ENCODE measurements at regions not wholly inside any gene's neighbourhood (a gene's known extent, or its start where the extent isn't known, plus 50 kb on each side); places are given as distances from the start of the nearest gene placed in this dataset.

GRCh38 chr1:4500441-4500840, 154.0 kb upstream of the AJAP1 start:
- no peak for DNase-seq
- Histone ChIP-seq H3K27ac (ENCODE audit: low read depth, low read length) (no peak overlapping the region), H3K36me3 (ENCODE audit: insufficient read depth, low read length) (no peaks in the 10 kb centered on the region), H3K27me3 (ENCODE audit: insufficient read depth, low read length, poor library complexity, severe bottlenecking) (no peaks in the 10 kb centered on the region), H3K4me1 (ENCODE audit: insufficient read depth, low read length) (no peaks in the 10 kb centered on the region), H3K9me3 (ENCODE audit: low read length) (no peaks in the 10 kb centered on the region), H3K4me3 (ENCODE audit: low read length) (no peak overlapping the region)
- POLR2A ChIA-PET = no interaction called here
- Mint-ChIP-seq H3K27ac (no peak overlapping the region), H3K27me3 (peaks cover 3 to 8% of the 10 kb centered on the region in 2 donors), H3K4me3 (no peak overlapping the region), H3K4me1 (no peaks in the 10 kb centered on the region), H3K36me3 (no peaks in the 10 kb centered on the region), H3K9me3 (peaks cover 0 to 2% (median 0%) of the 10 kb centered on the region in 5 donors)
- CTCF ChIA-PET = no interaction called here

DNA sequence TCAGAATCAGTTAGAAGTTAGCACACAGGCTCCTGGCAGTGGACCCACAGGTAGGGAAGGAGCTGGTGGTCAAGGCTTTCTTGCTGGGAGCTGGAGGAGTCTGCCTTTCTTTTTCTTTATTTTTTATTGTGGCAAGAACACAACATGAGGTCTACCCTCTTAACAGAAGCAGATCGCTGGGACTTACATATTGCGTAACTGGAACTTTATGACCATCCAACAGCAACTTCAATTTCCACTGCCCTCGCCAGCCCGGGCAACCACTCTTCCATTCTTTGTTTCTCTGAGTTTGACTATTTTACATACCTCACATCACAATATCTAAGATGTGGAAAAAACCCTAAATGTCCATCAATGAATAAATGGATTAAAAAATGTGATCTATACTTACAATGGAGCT, 147.8 kb upstream of the AJAP1 start:
- no peak for DNase-seq
- CTCF ChIA-PET = no interaction called here
- H3K27me3 ChIP-seq (ENCODE audit: insufficient read depth, low read length, poor library complexity, severe bottlenecking) = no peaks in the 10 kb centered on the region

DNA sequence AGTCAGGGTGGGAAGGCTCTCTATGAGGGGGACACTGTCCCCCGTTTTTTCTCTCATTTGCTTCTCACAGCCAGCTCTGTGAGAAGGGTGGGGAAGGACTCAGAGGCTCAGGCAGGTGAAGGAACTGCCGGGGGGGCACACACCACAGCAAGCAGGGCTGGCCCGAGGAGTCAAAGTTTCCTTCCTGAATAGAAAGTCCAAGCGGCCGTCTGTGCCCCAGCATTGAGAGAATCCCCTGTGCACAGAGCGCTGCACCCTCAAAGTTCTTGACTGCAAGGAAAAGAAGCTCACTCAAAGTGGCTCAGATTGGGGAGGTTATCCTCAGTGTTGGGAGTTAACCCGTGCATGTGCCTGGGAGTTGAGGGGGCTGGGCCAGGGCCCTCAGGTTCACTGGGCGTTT, 145.2 kb upstream of the AJAP1 start:
- no peaks in the 10 kb centered on the region for H3K36me3 ChIP-seq (ENCODE audit: insufficient read depth, low read length)
- H3K4me3 ChIP-seq (ENCODE audit: low read length) = no peak overlapping the region
- H3K27ac ChIP-seq (ENCODE audit: low read depth, low read length) = no peak overlapping the region
- no peaks in the 10 kb centered on the region for H3K9me3 ChIP-seq (ENCODE audit: low read length)
- Mint-ChIP-seq H3K36me3 (no peaks in the 10 kb centered on the region), H3K27ac (no peak overlapping the region), H3K4me1 (no peaks in the 10 kb centered on the region), H3K4me3 (no peak overlapping the region), H3K9me3 (peaks cover 0 to 3% (median 0%) of the 10 kb centered on the region in 5 donors), H3K27me3 (peaks cover 15 to 30% of the 10 kb centered on the region in 2 donors)
- H3K4me1 ChIP-seq (ENCODE audit: insufficient read depth, low read length) = no peaks in the 10 kb centered on the region
- POLR2A ChIA-PET = no interaction called here
- CTCF ChIA-PET = no interaction called here
- DNase-seq = no peak
- no peaks in the 10 kb centered on the region for H3K27me3 ChIP-seq (ENCODE audit: insufficient read depth, low read length, poor library complexity, severe bottlenecking)

More for the DNA sequence above, 147.8 kb upstream of the AJAP1 start:
- Histone ChIP-seq H3K9me3 (ENCODE audit: low read length) (no peaks in the 10 kb centered on the region), H3K4me1 (ENCODE audit: insufficient read depth, low read length) (no peaks in the 10 kb centered on the region), H3K4me3 (ENCODE audit: low read length) (no peak overlapping the region), H3K27ac (ENCODE audit: low read depth, low read length) (no peak overlapping the region), H3K36me3 (ENCODE audit: insufficient read depth, low read length) (no peaks in the 10 kb centered on the region)
- Mint-ChIP-seq H3K4me3 (no peak overlapping the region), H3K27me3 (peaks cover 16 to 29% of the 10 kb centered on the region in 2 donors), H3K4me1 (no peaks in the 10 kb centered on the region), H3K36me3 (no peaks in the 10 kb centered on the region), H3K9me3 (no peaks in the 10 kb centered on the region), H3K27ac (no peak overlapping the region)
- POLR2A ChIA-PET = no interaction called here

DNA sequence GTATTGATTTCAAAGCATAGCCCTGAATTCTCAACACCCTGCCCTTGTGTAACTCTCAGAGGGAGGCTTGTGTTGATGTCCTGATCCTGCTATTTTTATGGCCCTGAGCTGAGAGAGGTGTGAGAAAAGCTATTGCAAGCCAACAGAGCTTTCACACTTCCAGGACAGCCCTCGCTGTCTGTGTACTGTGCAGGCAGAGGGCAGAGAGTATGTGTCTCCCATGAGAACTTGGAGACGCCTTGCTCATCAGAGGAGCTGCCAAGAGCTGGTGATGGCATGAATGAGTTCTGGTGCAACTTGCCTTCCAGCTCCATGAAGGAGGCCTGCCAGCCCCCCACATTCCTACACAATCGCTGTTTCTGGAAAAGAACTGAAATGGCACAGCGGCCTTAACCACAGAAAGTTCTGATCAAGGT, 144.1 kb upstream of the AJAP1 start:
- H3K4me3 Mint-ChIP-seq = no peak overlapping the region
- H3K9me3 ChIP-seq (ENCODE audit: low read length) = no peaks in the 10 kb centered on the region
- H3K4me3 ChIP-seq (ENCODE audit: low read length) = no peak overlapping the region
- CTCF ChIA-PET = no interaction called here
- POLR2A ChIA-PET = no interaction called here
- no peak for DNase-seq
- no peaks in the 10 kb centered on the region for H3K4me1 Mint-ChIP-seq
- no peak overlapping the region for H3K27ac ChIP-seq (ENCODE audit: low read depth, low read length)
- H3K4me1 ChIP-seq (ENCODE audit: insufficient read depth, low read length) = no peaks in the 10 kb centered on the region
- no peaks in the 10 kb centered on the region for H3K36me3 Mint-ChIP-seq
- peaks cover 18 to 30% of the 10 kb centered on the region in 2 donors for H3K27me3 Mint-ChIP-seq
- H3K36me3 ChIP-seq (ENCODE audit: insufficient read depth, low read length) = no peaks in the 10 kb centered on the region
- H3K27me3 ChIP-seq (ENCODE audit: insufficient read depth, low read length, poor library complexity, severe bottlenecking) = no peaks in the 10 kb centered on the region
- peaks cover 0 to 4% (median 0%) of the 10 kb centered on the region in 5 donors for H3K9me3 Mint-ChIP-seq
- no peak overlapping the region for H3K27ac Mint-ChIP-seq

GRCh38 chr1:4511374-4511773, 143.0 kb upstream of the AJAP1 start:
- H3K4me1 Mint-ChIP-seq = no peaks in the 10 kb centered on the region
- H3K27me3 ChIP-seq (ENCODE audit: insufficient read depth, low read length, poor library complexity, severe bottlenecking) = no peaks in the 10 kb centered on the region
- H3K27me3 Mint-ChIP-seq = peaks cover 18 to 25% of the 10 kb centered on the region in 2 donors
- no peaks in the 10 kb centered on the region for H3K36me3 ChIP-seq (ENCODE audit: insufficient read depth, low read length)
- no peak overlapping the region for H3K4me3 Mint-ChIP-seq
- no peak for DNase-seq
- no peaks in the 10 kb centered on the region for H3K4me1 ChIP-seq (ENCODE audit: insufficient read depth, low read length)
- CTCF ChIA-PET = no interaction called here
- H3K9me3 ChIP-seq (ENCODE audit: low read length) = no peaks in the 10 kb centered on the region
- POLR2A ChIA-PET = no interaction called here
- no peak overlapping the region for H3K27ac ChIP-seq (ENCODE audit: low read depth, low read length)
- H3K27ac Mint-ChIP-seq = no peak overlapping the region
- H3K4me3 ChIP-seq (ENCODE audit: low read length) = no peak overlapping the region
- peaks cover 0 to 4% (median 0%) of the 10 kb centered on the region in 5 donors for H3K9me3 Mint-ChIP-seq
- no peaks in the 10 kb centered on the region for H3K36me3 Mint-ChIP-seq

- Mint-ChIP-seq H3K4me1 (no peaks in the 10 kb centered on the region), H3K27ac (no peak overlapping the region), H3K27me3 (peaks cover 18 to 21% of the 10 kb centered on the region in 2 donors), H3K4me3 (no peak overlapping the region), H3K36me3 (no peaks in the 10 kb centered on the region), H3K9me3 (peaks cover 0 to 4% (median 0%) of the 10 kb centered on the region in 5 donors)
- no peaks in the 10 kb centered on the region for H3K36me3 ChIP-seq (ENCODE audit: insufficient read depth, low read length)
- ChIA-PET CTCF (no interaction called here), POLR2A (no interaction called here)
- H3K9me3 ChIP-seq (ENCODE audit: low read length) = no peaks in the 10 kb centered on the region
- DNase-seq = no peak
- H3K4me3 ChIP-seq (ENCODE audit: low read length) = no peak overlapping the region
- no peaks in the 10 kb centered on the region for H3K4me1 ChIP-seq (ENCODE audit: insufficient read depth, low read length)
- H3K27me3 ChIP-seq (ENCODE audit: insufficient read depth, low read length, poor library complexity, severe bottlenecking) = no peaks in the 10 kb centered on the region
- H3K27ac ChIP-seq (ENCODE audit: low read depth, low read length) = no peak overlapping the region
Observed at GRCh38 chr1:4512636-4513035, 141.8 kb upstream of the AJAP1 start.

DNA sequence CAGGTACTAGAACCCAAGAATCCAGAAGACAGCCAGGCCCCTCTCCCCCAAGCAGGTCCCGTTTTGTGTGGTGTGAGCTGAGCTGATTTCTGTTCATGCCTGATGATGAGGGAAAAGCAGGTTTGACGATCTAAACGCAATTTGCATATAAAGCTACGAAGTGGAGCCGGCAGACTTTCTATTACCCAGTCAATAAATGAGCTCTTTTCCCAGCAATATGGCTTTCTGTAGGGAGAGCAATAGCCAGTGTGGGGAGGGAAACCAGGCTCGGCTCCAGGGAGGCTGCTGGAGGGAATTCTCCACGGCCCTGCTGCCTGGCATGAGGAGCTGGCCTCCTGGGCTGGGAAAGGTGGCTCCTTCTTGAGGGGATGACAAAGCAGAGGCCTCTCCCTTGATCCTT, 140.7 kb upstream of the AJAP1 start:
- no peak overlapping the region for H3K4me3 ChIP-seq (ENCODE audit: low read length)
- Mint-ChIP-seq H3K4me1 (no peaks in the 10 kb centered on the region), H3K36me3 (no peaks in the 10 kb centered on the region), H3K9me3 (peaks cover 0 to 4% (median 0%) of the 10 kb centered on the region in 5 donors), H3K4me3 (no peak overlapping the region), H3K27me3 (peaks cover 14 to 17% of the 10 kb centered on the region in 2 donors), H3K27ac (no peak overlapping the region)
- H3K27me3 ChIP-seq (ENCODE audit: insufficient read depth, low read length, poor library complexity, severe bottlenecking) = no peaks in the 10 kb centered on the region
- H3K27ac ChIP-seq (ENCODE audit: low read depth, low read length) = no peak overlapping the region
- H3K9me3 ChIP-seq (ENCODE audit: low read length) = no peaks in the 10 kb centered on the region
- no peaks in the 10 kb centered on the region for H3K36me3 ChIP-seq (ENCODE audit: insufficient read depth, low read length)
- H3K4me1 ChIP-seq (ENCODE audit: insufficient read depth, low read length) = no peaks in the 10 kb centered on the region
- no peak for DNase-seq
- ChIA-PET CTCF (no interaction called here), POLR2A (no interaction called here)

GRCh38 chr1:4515727-4516289, 138.6 kb upstream of the AJAP1 start:
- H3K27ac Mint-ChIP-seq = no peak overlapping the region
- Histone ChIP-seq H3K27ac (ENCODE audit: low read depth, low read length) (no peak overlapping the region), H3K9me3 (ENCODE audit: low read length) (no peaks in the 10 kb centered on the region), H3K36me3 (ENCODE audit: insufficient read depth, low read length) (no peaks in the 10 kb centered on the region), H3K4me1 (ENCODE audit: insufficient read depth, low read length) (no peaks in the 10 kb centered on the region), H3K27me3 (ENCODE audit: insufficient read depth, low read length, poor library complexity, severe bottlenecking) (no peaks in the 10 kb centered on the region), H3K4me3 (ENCODE audit: low read length) (no peak overlapping the region)
- no peak for DNase-seq
- ChIA-PET POLR2A (no interaction called here), CTCF (no interaction called here)
- peaks cover 10 to 14% of the 10 kb centered on the region in 2 donors for H3K27me3 Mint-ChIP-seq
- H3K9me3 Mint-ChIP-seq = peaks cover 0 to 4% (median 0%) of the 10 kb centered on the region in 5 donors
- no peaks in the 10 kb centered on the region for H3K36me3 Mint-ChIP-seq
- H3K4me3 Mint-ChIP-seq = no peak overlapping the region
- H3K4me1 Mint-ChIP-seq = no peaks in the 10 kb centered on the region

- Mint-ChIP-seq H3K4me3 (no peak overlapping the region), H3K4me1 (no peaks in the 10 kb centered on the region), H3K27me3 (peaks cover 4 to 10% of the 10 kb centered on the region in 2 donors), H3K9me3 (peaks cover 0 to 4% (median 0%) of the 10 kb centered on the region in 5 donors), H3K36me3 (no peaks in the 10 kb centered on the region), H3K27ac (no peak overlapping the region)
- no peak overlapping the region for H3K4me3 ChIP-seq (ENCODE audit: low read length)
- no peak for DNase-seq
- ChIA-PET CTCF (no interaction called here), POLR2A (no interaction called here)
- H3K4me1 ChIP-seq (ENCODE audit: insufficient read depth, low read length) = no peaks in the 10 kb centered on the region
- H3K36me3 ChIP-seq (ENCODE audit: insufficient read depth, low read length) = no peaks in the 10 kb centered on the region
- no peaks in the 10 kb centered on the region for H3K27me3 ChIP-seq (ENCODE audit: insufficient read depth, low read length, poor library complexity, severe bottlenecking)
- no peak overlapping the region for H3K27ac ChIP-seq (ENCODE audit: low read depth, low read length)
- H3K9me3 ChIP-seq (ENCODE audit: low read length) = no peaks in the 10 kb centered on the region
Observed at GRCh38 chr1:4516596-4516995, 137.8 kb upstream of the AJAP1 start.

All from CD8-positive, alpha-beta memory T cell (primary cell).